Skeletal muscle satellite cell (primary cell): ENCODE measurements at regions not wholly inside any gene's neighbourhood (a gene's known extent, or its start where the extent isn't known, plus 50 kb on each side); places are given as distances from the start of the nearest gene placed in this dataset.
A peak's percentile ranks its signal among the peaks of the same experiment; 100 is the strongest.
"Not testable (repeated sequence)": the region's sequence is repeated elsewhere in the genome, so short reads cannot be mapped to it uniquely, and the experiment has no call there.

Experiments used
- H3K27me3 ChIP-seq: 2 replicates; pipeline ENCODE4 v1.7.0; 2013; ENCODE audit warnings: low read length; ENCODE audit not compliant: control insufficient read depth, insufficient read depth
- H3K36me3 ChIP-seq: 2 replicates; pipeline ENCODE4 v1.7.0; 2013; ENCODE audit warnings: mild to moderate bottlenecking, control low read depth, low read length; ENCODE audit not compliant: insufficient read depth
- H3K4me1 ChIP-seq: 2 replicates; pipeline ENCODE4 v1.7.0; 2013; ENCODE audit warnings: low read length; ENCODE audit not compliant: control insufficient read depth, insufficient read depth
- H3K4me2 ChIP-seq: 2 replicates; pipeline ENCODE4 v1.7.0; 2013; ENCODE audit warnings: mild to moderate bottlenecking, low read length
- H3K4me3 ChIP-seq: 2 replicates; pipeline ENCODE4 v1.7.0; 2013; ENCODE audit warnings: low read length
- H3K9ac ChIP-seq: 2 replicates; pipeline ENCODE4 v1.7.0; 2013; ENCODE audit warnings: mild to moderate bottlenecking, low read depth, low read length, moderate library complexity
- H3K9me3 ChIP-seq: replicated peaks from 2 replicates; pipeline ENCODE4 v1.7.0; 2013; ENCODE audit warnings: mild to moderate bottlenecking, control low read depth, low read length

GRCh38 chr14:89547047-89547446 lies 130.0 kb upstream of the FOXN3 start:
- H3K27me3 ChIP-seq, H3K9me3 ChIP-seq, H3K4me3 ChIP-seq, H3K4me2 ChIP-seq, H3K36me3 ChIP-seq, H3K9ac ChIP-seq: not testable (repeated sequence)
- peaks cover 15% of the 10 kb centered on the region for H3K4me1 ChIP-seq

- Histone ChIP-seq H3K27me3 (no peaks in the 10 kb centered on the region), H3K9me3 (no peaks in the 10 kb centered on the region), H3K4me2 (no peak overlapping the region), H3K9ac (no peak overlapping the region), H3K36me3 (no peaks in the 10 kb centered on the region), H3K4me3 (no peak overlapping the region), H3K4me1 (peaks cover 34% of the 10 kb centered on the region)
Measured at GRCh38 chr14:89544636-89545301, 127.7 kb upstream of the FOXN3 start.

GRCh38 chr14:89543425-89543790 lies 126.4 kb upstream of the FOXN3 start:
- peaks cover 42% of the 10 kb centered on the region for H3K4me1 ChIP-seq
- H3K36me3 ChIP-seq: no peaks in the 10 kb centered on the region
- H3K27me3 ChIP-seq: no peaks in the 10 kb centered on the region
- H3K9ac ChIP-seq: no peak overlapping the region
- H3K4me3 ChIP-seq: no peak overlapping the region
- no peak overlapping the region for H3K4me2 ChIP-seq
- H3K9me3 ChIP-seq: no peaks in the 10 kb centered on the region

- no peak overlapping the region for H3K9ac ChIP-seq
- peaks cover 42% of the 10 kb centered on the region for H3K4me1 ChIP-seq
- H3K4me3 ChIP-seq: no peak overlapping the region
- H3K27me3 ChIP-seq: no peaks in the 10 kb centered on the region
- H3K36me3 ChIP-seq: no peaks in the 10 kb centered on the region
- H3K9me3 ChIP-seq: no peaks in the 10 kb centered on the region
- H3K4me2 ChIP-seq: no peak overlapping the region
Measured at GRCh38 chr14:89542786-89543424, 125.9 kb upstream of the FOXN3 start.

GRCh38 chr14:89540830-89541470 lies 123.9 kb upstream of the FOXN3 start:
- Histone ChIP-seq H3K9me3 (no peaks in the 10 kb centered on the region), H3K4me3 (peak overlapping the region; percentile 44), H3K9ac (peak overlapping the region; percentile 57), H3K36me3 (no peaks in the 10 kb centered on the region), H3K4me2 (peak overlapping the region; percentile 48), H3K27me3 (no peaks in the 10 kb centered on the region), H3K4me1 (peaks cover 45% of the 10 kb centered on the region)

GRCh38 chr14:89540009-89540829 lies 123.2 kb upstream of the FOXN3 start:
- no peaks in the 10 kb centered on the region for H3K9me3 ChIP-seq
- no peak overlapping the region for H3K4me3 ChIP-seq
- H3K9ac ChIP-seq: peak overlapping the region; percentile 57
- no peaks in the 10 kb centered on the region for H3K27me3 ChIP-seq
- peak overlapping the region; percentile 48 for H3K4me2 ChIP-seq
- H3K36me3 ChIP-seq: no peaks in the 10 kb centered on the region
- peaks cover 52% of the 10 kb centered on the region for H3K4me1 ChIP-seq

GRCh38 chr14:89537911-89538310 lies 120.9 kb upstream of the FOXN3 start:
- peaks cover 54% of the 10 kb centered on the region for H3K4me1 ChIP-seq
- no peak overlapping the region for H3K4me2 ChIP-seq
- H3K9ac ChIP-seq: no peak overlapping the region
- no peaks in the 10 kb centered on the region for H3K27me3 ChIP-seq
- H3K4me3 ChIP-seq: no peak overlapping the region
- H3K36me3 ChIP-seq: no peaks in the 10 kb centered on the region
- no peaks in the 10 kb centered on the region for H3K9me3 ChIP-seq

- Histone ChIP-seq H3K9ac (peak overlapping the region; percentile 27), H3K36me3 (no peaks in the 10 kb centered on the region), H3K4me1 (peaks cover 32% of the 10 kb centered on the region), H3K27me3 (no peaks in the 10 kb centered on the region), H3K4me2 (peak overlapping the region; percentile 40), H3K9me3 (no peaks in the 10 kb centered on the region), H3K4me3 (no peak overlapping the region)
Measured at GRCh38 chr14:89534902-89535685, 118.1 kb upstream of the FOXN3 start.

- Histone ChIP-seq H3K4me1 (peaks cover 20% of the 10 kb centered on the region), H3K9ac (no peak overlapping the region), H3K4me2 (no peak overlapping the region), H3K27me3 (no peaks in the 10 kb centered on the region), H3K4me3 (no peak overlapping the region), H3K9me3 (no peaks in the 10 kb centered on the region), H3K36me3 (no peaks in the 10 kb centered on the region)
Measured at GRCh38 chr14:89533766-89534165, 116.7 kb upstream of the FOXN3 start.

- Histone ChIP-seq H3K4me1 (peaks cover 20% of the 10 kb centered on the region), H3K36me3 (no peaks in the 10 kb centered on the region), H3K4me2 (no peak overlapping the region), H3K27me3 (no peaks in the 10 kb centered on the region), H3K9ac (no peak overlapping the region), H3K9me3 (no peaks in the 10 kb centered on the region), H3K4me3 (no peak overlapping the region)
Measured at GRCh38 chr14:89533136-89533535, 116.1 kb upstream of the FOXN3 start.
